CD4-positive, alpha-beta T cell (primary cell): ENCODE measurements at regions not wholly inside any gene's neighbourhood (a gene's known extent, or its start where the extent isn't known, plus 50 kb on each side); places are given as distances from the start of the nearest gene placed in this dataset.

ENCODE experiments used
- ATAC-seq: fragments of 200-7000 bp; cut with Tn5 transposase; one replicate; pipeline ENCODE4 v1.10.0; 2022; ENCODE audit warnings: mild to moderate bottlenecking; ENCODE audit not compliant: poor library complexity
- CTCF ChIA-PET: fragments of 350-600 bp; sonication (Branson Sonifier 250); formaldehyde crosslinking; loops from one replicate; lab custom pipeline; 2021; ENCODE audit warnings: antibody characterized with exemption, inconsistent platforms; lab: Charles Lee
- POLR2A ChIA-PET: fragments of 350-600 bp; sonication (Branson Sonifier 250); formaldehyde crosslinking; loops from one replicate; lab custom pipeline; 2021; ENCODE audit warnings: antibody characterized with exemption, inconsistent platforms; lab: Charles Lee
- DNase-seq, 14 experiments: peaks; one replicate each; pipeline ENCODE4 v3.0.0-alpha.2; 2013 to 2020; ENCODE audit warnings: mixed read lengths in 2 of 14
- H3K27ac ChIP-seq, 2 donors: one replicate each; pipeline versions ENCODE4 v1.5.1 to v1.7.0; 2013; ENCODE audit warnings: low read length in 2 of 2, low read depth in 1 of 2, mild to moderate bottlenecking in 1 of 2
- H3K27me3 ChIP-seq, 2 experiments: 1 replicate in 1 of 2; 2 replicates in 1 of 2; pipeline versions ENCODE4 v1.6.1 to v1.7.0; 2013; ENCODE audit warnings: low read length in 2 of 2, control low read depth in 1 of 2, mild to moderate bottlenecking in 1 of 2, moderate library complexity in 1 of 2; ENCODE audit not compliant: insufficient read depth in 2 of 2, control insufficient read depth in 1 of 2
- H3K36me3 ChIP-seq: one replicate; pipeline ENCODE4 v1.6.1; 2013; ENCODE audit warnings: low read length, control low read depth; ENCODE audit not compliant: insufficient read depth
- H3K4me1 ChIP-seq: one replicate; pipeline ENCODE4 v1.6.1; 2013; ENCODE audit warnings: low read length, control low read depth; ENCODE audit not compliant: insufficient read depth
- H3K4me3 ChIP-seq: one replicate; pipeline ENCODE4 v1.5.1; 2013; ENCODE audit warnings: mild to moderate bottlenecking, low read length, moderate library complexity
- H3K9me3 ChIP-seq, 2 experiments: 1 replicate in 1 of 2; 2 replicates in 1 of 2; pipeline versions ENCODE4 v1.6.1 to v1.7.0; 2013; ENCODE audit warnings: low read length in 2 of 2, mild to moderate bottlenecking in 2 of 2, control low read depth in 1 of 2, moderate library complexity in 1 of 2; ENCODE audit not compliant: control insufficient read depth in 1 of 2, insufficient read depth in 1 of 2
- H3K27ac Mint-ChIP-seq: one replicate; pipeline ENCODE4 v1.8.0; 2020; ENCODE audit warnings: mixed read lengths
- H3K27me3 Mint-ChIP-seq: one replicate; pipeline ENCODE4 v1.8.0; 2021; ENCODE audit warnings: mixed read lengths
- H3K36me3 Mint-ChIP-seq: one replicate; pipeline ENCODE4 v1.8.0; 2021; ENCODE audit warnings: low read depth, mixed read lengths
- H3K4me1 Mint-ChIP-seq: one replicate; pipeline ENCODE4 v1.8.0; 2021; ENCODE audit warnings: low read depth, mixed read lengths
- H3K4me3 Mint-ChIP-seq: one replicate; pipeline ENCODE4 v1.8.0; 2020; ENCODE audit warnings: mild to moderate bottlenecking, mixed read lengths
- H3K9me3 Mint-ChIP-seq: one replicate; pipeline ENCODE4 v1.8.0; 2020; ENCODE audit warnings: mixed read lengths
- intact Hi-C, 2 experiments: fragments of 100-400 bp; cut with DNase I in 1 of 2; cut with micrococcal nuclease in 1 of 2; formaldehyde crosslinking; loops; one replicate each; pipeline versions ENCODE4 v1.15.1 to v1.9.0; 2023 to 2025; cut with DNase I, micrococcal nuclease
- TF ChIP-seq, protein P1 (sequence below): fragments of 200-600 bp; IDR thresholded peaks from one replicate; pipeline ENCODE4 v1.8.0; 2022; ENCODE audit warnings: antibody characterized with exemption, mild to moderate bottlenecking

- Mint-ChIP-seq H3K27ac (no peak overlapping the region), H3K36me3 (no peaks in the 10 kb centered on the region), H3K9me3 (no peaks in the 10 kb centered on the region), H3K27me3 (no peaks in the 10 kb centered on the region), H3K4me1 (peaks cover 28% of the 10 kb centered on the region), H3K4me3 (no peak overlapping the region)
- ATAC-seq (no peak), DNase-seq (no peak)
- TF ChIP-seq, protein P1, sequence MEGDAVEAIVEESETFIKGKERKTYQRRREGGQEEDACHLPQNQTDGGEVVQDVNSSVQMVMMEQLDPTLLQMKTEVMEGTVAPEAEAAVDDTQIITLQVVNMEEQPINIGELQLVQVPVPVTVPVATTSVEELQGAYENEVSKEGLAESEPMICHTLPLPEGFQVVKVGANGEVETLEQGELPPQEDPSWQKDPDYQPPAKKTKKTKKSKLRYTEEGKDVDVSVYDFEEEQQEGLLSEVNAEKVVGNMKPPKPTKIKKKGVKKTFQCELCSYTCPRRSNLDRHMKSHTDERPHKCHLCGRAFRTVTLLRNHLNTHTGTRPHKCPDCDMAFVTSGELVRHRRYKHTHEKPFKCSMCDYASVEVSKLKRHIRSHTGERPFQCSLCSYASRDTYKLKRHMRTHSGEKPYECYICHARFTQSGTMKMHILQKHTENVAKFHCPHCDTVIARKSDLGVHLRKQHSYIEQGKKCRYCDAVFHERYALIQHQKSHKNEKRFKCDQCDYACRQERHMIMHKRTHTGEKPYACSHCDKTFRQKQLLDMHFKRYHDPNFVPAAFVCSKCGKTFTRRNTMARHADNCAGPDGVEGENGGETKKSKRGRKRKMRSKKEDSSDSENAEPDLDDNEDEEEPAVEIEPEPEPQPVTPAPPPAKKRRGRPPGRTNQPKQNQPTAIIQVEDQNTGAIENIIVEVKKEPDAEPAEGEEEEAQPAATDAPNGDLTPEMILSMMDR, result no peak
- ChIA-PET POLR2A (no interaction called here), CTCF (no interaction called here)
- H3K4me1 ChIP-seq, result no peaks in the 10 kb centered on the region
- no peaks in the 10 kb centered on the region for H3K27me3 ChIP-seq
- intact Hi-C loops, result no loop called here
- no peak overlapping the region for H3K27ac ChIP-seq
- H3K4me3 ChIP-seq, result no peak overlapping the region
- no peaks in the 10 kb centered on the region for H3K36me3 ChIP-seq
- H3K9me3 ChIP-seq, result peaks cover 0 to 3% of the 10 kb centered on the region in 2 experiments
Measured at GRCh38 chr3:30527186-30527585, 79.2 kb upstream of the TGFBR2 start.

DNA sequence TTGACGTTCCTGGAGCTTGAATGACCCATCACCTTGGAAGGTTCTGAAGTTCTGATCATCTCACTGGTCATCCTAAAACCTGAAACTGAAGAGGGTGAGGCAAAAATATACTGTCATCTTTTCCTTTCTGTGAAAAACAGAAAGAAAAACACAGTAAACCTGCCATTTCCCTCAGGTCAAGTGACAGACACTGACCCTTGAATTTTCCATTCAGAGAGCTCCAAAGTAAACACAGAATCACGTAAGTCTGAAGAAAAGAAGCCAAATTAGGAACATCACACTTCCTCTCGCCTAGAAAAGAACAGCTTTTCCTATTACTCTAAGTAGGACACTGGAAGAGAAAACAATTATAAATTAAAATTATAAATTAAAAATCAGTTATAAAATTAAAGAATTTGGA is 78.7 kb upstream of the TGFBR2 start:
- Mint-ChIP-seq H3K4me3 (no peak overlapping the region), H3K36me3 (no peaks in the 10 kb centered on the region), H3K27ac (no peak overlapping the region), H3K27me3 (no peaks in the 10 kb centered on the region), H3K9me3 (no peaks in the 10 kb centered on the region), H3K4me1 (peaks cover 28% of the 10 kb centered on the region)
- H3K9me3 ChIP-seq, result peaks cover 0 to 3% of the 10 kb centered on the region in 2 experiments
- H3K27ac ChIP-seq, result no peak overlapping the region
- no peak overlapping the region for H3K4me3 ChIP-seq
- ATAC-seq (no peak), DNase-seq (no peak)
- no peaks in the 10 kb centered on the region for H3K36me3 ChIP-seq
- intact Hi-C loops, result no loop called here
- ChIA-PET POLR2A (interaction anchor here (0.7 kb wide), 1 partner anchor 127 kb away, joined by 3 read pairs; no protein-coding TSS in a partner anchor), CTCF (no interaction called here)
- TF ChIP-seq, protein P1, result no peak
- no peaks in the 10 kb centered on the region for H3K27me3 ChIP-seq
- no peaks in the 10 kb centered on the region for H3K4me1 ChIP-seq

GRCh38 chr3:30530084-30530483 is 76.3 kb upstream of the TGFBR2 start:
- no peak for ATAC-seq

More at GRCh38 chr3:30530084-30530483, 76.3 kb upstream of the TGFBR2 start:
- H3K4me1 Mint-ChIP-seq, result peaks cover 7% of the 10 kb centered on the region
- no peak overlapping the region for H3K4me3 ChIP-seq
- H3K9me3 ChIP-seq, result peaks cover 0 to 3% of the 10 kb centered on the region in 2 experiments
- H3K36me3 Mint-ChIP-seq, result no peaks in the 10 kb centered on the region
- no peak overlapping the region for H3K27ac Mint-ChIP-seq
- no peaks in the 10 kb centered on the region for H3K9me3 Mint-ChIP-seq
- DNase-seq, result no peak
- H3K27me3 Mint-ChIP-seq, result no peaks in the 10 kb centered on the region
- no peak overlapping the region for H3K4me3 Mint-ChIP-seq
- H3K36me3 ChIP-seq, result no peaks in the 10 kb centered on the region
- no peaks in the 10 kb centered on the region for H3K4me1 ChIP-seq
- intact Hi-C loops, result no loop called here
- H3K27ac ChIP-seq, result no peak overlapping the region
- CTCF ChIA-PET, result no interaction called here
- no peaks in the 10 kb centered on the region for H3K27me3 ChIP-seq
- TF ChIP-seq, protein P1, result no peak
- POLR2A ChIA-PET, result interaction anchor here (0.6 kb wide), 1 partner anchor 37 kb away, joined by 3 read pairs; no protein-coding TSS in a partner anchor
